HCT116 (cell line): ENCODE measurements at regions not wholly inside any gene's neighbourhood (a gene's known extent, or its start where the extent isn't known, plus 50 kb on each side); places are given as distances from the start of the nearest gene placed in this dataset.

Experiments used
- ATAC-seq: fragments of 200-7000 bp; cut with Tn5 transposase; 2 replicates; pipeline ENCODE4 v1.9.1; 2020; ENCODE audit warnings: mild to moderate bottlenecking, moderate library complexity
- BruUV-seq: library from RNA; stranded (reverse); fragments of 400-500 nt; replicated peaks from 2 replicates; lab custom pipeline; 2021; lab: Mats Ljungman, UMichigan
- CTCF ChIA-PET: fragments of 300-600 bp; sonication (Branson Sonifier 250); formaldehyde crosslinking; loops from one replicate; lab custom pipeline; 2021; ENCODE audit warnings: antibody characterized with exemption; lab: Charles Lee
- POLR2A ChIA-PET: fragments of 300-600, 350-600 bp; sonication (Branson Sonifier 250); formaldehyde crosslinking; loops from one replicate; lab custom pipeline; 2021; ENCODE audit warnings: antibody characterized with exemption; lab: Charles Lee
- RAD21 ChIA-PET, 2 experiments: fragments of 300-600 bp; sonication (Branson Sonifier 250); formaldehyde crosslinking; loops; one replicate each; lab custom pipeline; 2023; ENCODE audit warnings: low total read pairs in 2 of 2; ENCODE audit not compliant: uncharacterized antibody in 2 of 2, unreplicated experiment in 2 of 2, low non-redundant PET in 1 of 2; lab: Charles Lee
- DNase-seq: peaks from one replicate; pipeline ENCODE4 v3.0.0-alpha.2; 2010; ENCODE audit warnings: low read depth, low spot score
- H2AFZ ChIP-seq: fragments of 200-600 bp; shearing (Covaris generic), sonication (generic); 2 replicates; pipeline ENCODE4 v1.6.1; 2017; ENCODE audit warnings: low read depth, mixed run types, mixed read lengths, antibody characterized with exemption, low read length; ENCODE audit not compliant: poor library complexity, severe bottlenecking
- H3K27ac ChIP-seq: 2 replicates; pipeline ENCODE4 v1.5.1; 2012; ENCODE audit warnings: low read depth, low read length
- H3K27me3 ChIP-seq: fragments of 200-600 bp; sonication (generic); 2 replicates; pipeline ENCODE4 v1.6.1; 2016; ENCODE audit warnings: mixed run types, low read length, mixed read lengths; ENCODE audit not compliant: insufficient read depth
- H3K36me3 ChIP-seq, 2 experiments: fragments of 200-500 bp in 1 of 2; fragments of 200-600 bp in 1 of 2; sonication (Bioruptor generic) in 1 of 2; sonication (generic) in 1 of 2; 2 replicates each; pipeline versions ENCODE4 v1.5.1 to v1.6.1; 2014 to 2016; ENCODE audit warnings: low read length in 2 of 2, inconsistent platforms in 1 of 2, mixed read lengths in 1 of 2, mixed run types in 1 of 2; ENCODE audit not compliant: insufficient read depth in 2 of 2, control insufficient read depth in 1 of 2
- H3K4me1 ChIP-seq, 2 experiments: fragments of 200-600 bp in 1 of 2; sonication (generic) in 1 of 2; 2 replicates each; pipeline versions ENCODE4 v1.5.1 to v1.6.1; 2012 to 2017; ENCODE audit warnings: low read length in 2 of 2, inconsistent platforms in 1 of 2, mild to moderate bottlenecking in 1 of 2, mixed read lengths in 1 of 2, mixed run types in 1 of 2, moderate library complexity in 1 of 2; ENCODE audit not compliant: insufficient read depth in 2 of 2, control insufficient read depth in 1 of 2
- H3K4me2 ChIP-seq: fragments of 200-600 bp; sonication (generic); 2 replicates; pipeline ENCODE4 v1.6.1; 2017; ENCODE audit warnings: mixed run types, low read length, mixed read lengths
- H3K4me3 ChIP-seq, 2 experiments: fragments of 200-600 bp in 1 of 2; sonication (generic) in 1 of 2; replicated peaks in 1 of 2; 2 replicates each; pipeline ENCODE4 v1.5.1; 2011 to 2016; ENCODE audit warnings: low read length in 2 of 2, control low read depth in 1 of 2, low read depth in 1 of 2, mild to moderate bottlenecking in 1 of 2, mixed read lengths in 1 of 2, mixed run types in 1 of 2
- H3K79me2 ChIP-seq: fragments of 200-600 bp; sonication (generic); 2 replicates; pipeline ENCODE4 v1.6.1; 2017; ENCODE audit warnings: mild to moderate bottlenecking, mixed run types, low read length, moderate library complexity, mixed read lengths; ENCODE audit not compliant: insufficient read depth
- H3K9ac ChIP-seq: fragments of 200-600 bp; sonication (generic); 2 replicates; pipeline ENCODE4 v1.6.1; 2016; ENCODE audit warnings: low read length, mixed read lengths
- H3K9me2 ChIP-seq: fragments of 200-600 bp; sonication (generic), shearing (Covaris generic); 2 replicates; pipeline ENCODE4 v1.6.1; 2017; ENCODE audit warnings: mixed run types, mild to moderate bottlenecking, moderate library complexity; ENCODE audit not compliant: insufficient read depth
- H3K9me3 ChIP-seq, 2 experiments: fragments of 200-500 bp in 1 of 2; fragments of 200-600 bp in 1 of 2; sonication (Bioruptor generic) in 1 of 2; sonication (generic) in 1 of 2; 2 replicates each; pipeline ENCODE4 v1.6.1; 2014 to 2017; ENCODE audit warnings: low read length in 2 of 2, mixed read lengths in 2 of 2, inconsistent platforms in 1 of 2, low read depth in 1 of 2, mild to moderate bottlenecking in 1 of 2, mixed run types in 1 of 2, moderate library complexity in 1 of 2; ENCODE audit not compliant: control insufficient read depth in 1 of 2, insufficient read depth in 1 of 2
- H4K20me1 ChIP-seq: fragments of 200-600 bp; sonication (generic), shearing (Covaris generic); 2 replicates; pipeline ENCODE4 v1.6.1; 2017; ENCODE audit warnings: mixed run types, mild to moderate bottlenecking, moderate library complexity; ENCODE audit not compliant: insufficient read depth
- CTCF ChIP-seq, 3 experiments: fragments of 200-600 bp in 1 of 3; sonication (generic) in 1 of 3; IDR thresholded peaks in 2 of 3; conservative IDR thresholded peaks in 1 of 3; 2 replicates each; pipeline ENCODE4 v1.5.1; 2012 to 2017; ENCODE audit warnings: low read depth in 2 of 3, low read length in 2 of 3, antibody characterized with exemption in 1 of 3, borderline replicate concordance in 1 of 3, control low read depth in 1 of 3, mild to moderate bottlenecking in 1 of 3, mixed read lengths in 1 of 3, mixed run types in 1 of 3, moderate library complexity in 1 of 3; ENCODE audit not compliant: insufficient read depth in 1 of 3
- EZH2 ChIP-seq: fragments of 200-600 bp; sonication (generic); IDR thresholded peaks from 2 replicates; pipeline ENCODE4 v1.6.1; 2017; ENCODE audit warnings: antibody characterized with exemption, mixed run types
- EZH2phosphoT487 ChIP-seq: fragments of 200-600 bp; IDR thresholded peaks from 2 replicates; pipeline ENCODE4 v1.6.1; 2018; ENCODE audit warnings: antibody characterized with exemption, borderline replicate concordance
- FOSL1 ChIP-seq: IDR thresholded peaks from 2 replicates; pipeline ENCODE4 v1.6.1; 2012; ENCODE audit warnings: low read depth
- POLR2A ChIP-seq: IDR thresholded peaks from 2 replicates; pipeline ENCODE4 v1.7.0; 2011; ENCODE audit warnings: borderline replicate concordance; ENCODE audit not compliant: insufficient read depth, insufficient read length; ENCODE audit errors: extremely low read depth
- POLR2AphosphoS5 ChIP-seq: IDR thresholded peaks from 2 replicates; pipeline ENCODE4 v1.6.1; 2011; ENCODE audit warnings: mild to moderate bottlenecking, low read depth, low read length, moderate library complexity
- RAD21 ChIP-seq: IDR thresholded peaks from 2 replicates; pipeline ENCODE4 v1.6.1; 2012; ENCODE audit warnings: low read depth, mild to moderate bottlenecking
- ZBTB33 ChIP-seq: IDR thresholded peaks from 2 replicates; pipeline ENCODE4 v1.6.1; 2011; ENCODE audit warnings: mild to moderate bottlenecking, low read length, moderate library complexity; ENCODE audit not compliant: insufficient replicate concordance; ENCODE audit errors: extremely low read depth
- intact Hi-C: fragments of 100-400 bp; cut with micrococcal nuclease; formaldehyde crosslinking; loops from 2 replicates; pipeline ENCODE4 v1.10.0; 2022

- intact Hi-C loops: no loop called here
- H3K9ac ChIP-seq: no peak overlapping the region
- H3K27ac ChIP-seq: no peak overlapping the region
- H2AFZ ChIP-seq: no peak overlapping the region
- ATAC-seq: no peak
- H3K4me3 ChIP-seq: no peak overlapping the region
- CTCF ChIA-PET: no interaction called here
- POLR2A ChIA-PET: no interaction called here
- H3K27me3 ChIP-seq: peaks cover 7% of the 10 kb centered on the region; the same call in 1 of the 2 replicates
- TF ChIP-seq FOSL1 (no peak), RAD21 (no peak), POLR2AphosphoS5 (no peak), EZH2 (no peak), ZBTB33 (no peak), POLR2A (no peak), CTCF (IDR thresholded peaks at IDR 0.05 in 2 of 3, conservative IDR thresholded peaks at IDR 0.05 in 1 of 3; ENCODE audit: borderline replicate concordance in 1 of 3, insufficient read depth in 1 of 3, low read depth in 2 of 3, low read length in 2 of 3) (no peak), EZH2phosphoT487 (no peak)
- no peaks in the 10 kb centered on the region for H3K4me1 ChIP-seq
- no TSS peak for BruUV-seq
- H3K4me2 ChIP-seq: no peak overlapping the region
- H3K79me2 ChIP-seq: no peaks in the 10 kb centered on the region
- no peaks in the 10 kb centered on the region for H3K9me2 ChIP-seq
- no peaks in the 10 kb centered on the region for H3K9me3 ChIP-seq
- no peaks in the 10 kb centered on the region for H4K20me1 ChIP-seq
- H3K36me3 ChIP-seq: no peaks in the 10 kb centered on the region
- DNase-seq: no peak
- RAD21 ChIA-PET: no interaction called here
Observed at GRCh38 chr18:47522359-47522758, 270.9 kb upstream of the SKOR2 start.
